Activated T-helper 1 cell treated with anti-CD3 and anti-CD28 coated beads, Interleukin-2, amount 50 U/mL, for 16 hours (primary cell): ENCODE measurements at regions not wholly inside any gene's neighbourhood (a gene's known extent, or its start where the extent isn't known, plus 50 kb on each side); places are given as distances from the start of the nearest gene placed in this dataset.
"Not testable (repeated sequence)": the region's sequence is repeated elsewhere in the genome, so short reads cannot be mapped to it uniquely, and the experiment has no call there.

Experiments
- DNase-seq, 2 donors: peaks; one replicate each; pipeline ENCODE4 v3.0.0-alpha.2; 2020; ENCODE audit warnings: low read depth in 1 of 2, low spot score in 1 of 2

DNA sequence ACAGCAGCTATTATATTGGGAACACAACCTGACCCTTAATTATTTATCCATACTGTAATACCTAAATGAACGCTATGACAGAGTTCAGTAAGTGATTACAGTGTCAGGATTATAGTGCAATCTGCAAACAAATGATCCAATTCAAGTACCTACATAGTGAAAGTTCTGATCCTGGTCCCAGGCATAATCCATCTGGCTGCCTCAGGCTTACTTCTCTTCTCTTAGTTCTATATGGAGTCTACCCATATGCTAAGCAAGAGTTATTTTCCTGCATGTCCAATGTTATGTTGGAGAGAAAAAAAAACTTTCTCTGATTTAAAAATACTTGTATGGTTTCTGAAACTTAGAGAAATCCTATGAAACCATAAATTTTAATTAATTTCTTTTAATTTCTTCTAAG, 1487.7 kb upstream of the SLC10A2 start:
- no peak for DNase-seq

DNA sequence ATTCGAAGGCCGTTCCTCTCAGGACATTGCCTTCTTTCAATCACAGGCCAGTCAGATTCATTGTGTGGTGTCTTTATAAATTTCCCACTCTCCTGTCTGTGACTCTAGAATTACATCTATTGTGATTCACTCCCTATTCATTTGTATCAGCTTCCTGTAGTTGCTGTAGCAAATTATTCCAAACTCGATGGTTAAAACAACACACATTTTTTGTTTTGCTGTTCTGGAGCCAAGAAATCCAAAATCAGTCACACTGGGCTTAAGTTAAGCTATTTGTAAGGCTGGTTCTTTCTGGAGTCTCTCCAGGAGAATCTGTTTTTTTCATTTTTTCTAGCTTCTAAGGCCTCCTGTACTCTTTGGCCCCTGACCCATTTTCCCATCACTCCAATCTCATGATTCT, 1487.0 kb upstream of the SLC10A2 start:
- DNase-seq, result no peak

DNA sequence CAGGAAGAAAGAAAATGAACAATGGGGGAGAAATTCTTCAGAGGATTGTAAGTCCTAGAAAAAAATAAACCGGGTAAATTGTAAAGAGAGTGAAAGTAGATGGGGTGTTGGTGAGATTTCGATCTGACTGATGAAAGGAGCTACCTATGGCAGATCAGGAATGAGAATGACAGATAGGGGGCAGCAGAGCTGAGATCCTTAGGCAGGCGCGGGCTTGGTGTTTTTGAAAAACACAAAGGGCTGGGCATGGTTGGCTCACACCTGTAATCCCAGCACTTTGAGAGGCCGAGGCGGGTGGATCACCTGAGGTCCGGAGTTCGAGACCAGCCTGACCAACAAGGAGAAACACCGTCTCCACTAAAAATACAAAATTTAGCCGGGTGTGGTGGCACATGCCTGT, 1468.6 kb upstream of the SLC10A2 start:
- no peak for DNase-seq

DNA sequence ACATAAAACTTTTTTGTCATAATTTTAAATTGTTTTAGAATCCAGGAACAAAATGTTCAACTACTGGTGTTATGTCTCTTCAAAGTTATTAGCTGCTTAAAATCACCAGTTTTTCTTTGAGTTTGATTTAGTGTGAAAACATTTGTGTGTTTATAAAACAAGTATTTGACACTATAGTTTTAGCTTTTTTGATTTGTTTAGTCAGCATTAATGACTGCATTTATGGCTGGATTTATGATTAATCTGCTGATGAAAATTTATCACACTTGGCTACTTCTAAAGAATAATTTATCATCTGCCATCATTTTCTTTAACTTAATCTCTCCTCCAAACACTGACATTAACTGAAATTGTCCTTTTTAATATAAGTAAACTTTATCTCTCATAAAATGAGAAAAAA, 1465.9 kb upstream of the SLC10A2 start:
- no peak for DNase-seq

DNA sequence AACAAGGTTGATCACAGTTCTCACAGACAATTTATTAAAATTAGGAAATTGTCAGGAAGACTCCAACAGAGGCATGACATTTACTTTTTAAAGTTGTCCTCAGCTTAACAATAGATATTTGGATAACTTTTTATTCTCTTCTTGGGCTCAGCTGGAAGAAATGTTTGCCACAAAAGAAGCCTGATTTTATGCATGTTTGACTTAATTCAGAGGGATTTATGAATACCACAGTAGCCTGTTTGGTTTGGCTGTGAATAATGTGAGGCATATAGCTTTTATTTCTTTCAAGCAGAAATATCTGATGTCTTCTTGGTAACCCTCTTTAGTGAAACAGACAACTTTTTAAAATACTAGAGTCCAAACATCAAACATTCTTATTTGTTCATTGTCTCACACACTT, 1464.5 kb upstream of the SLC10A2 start:
- DNase-seq, result no peak

DNA sequence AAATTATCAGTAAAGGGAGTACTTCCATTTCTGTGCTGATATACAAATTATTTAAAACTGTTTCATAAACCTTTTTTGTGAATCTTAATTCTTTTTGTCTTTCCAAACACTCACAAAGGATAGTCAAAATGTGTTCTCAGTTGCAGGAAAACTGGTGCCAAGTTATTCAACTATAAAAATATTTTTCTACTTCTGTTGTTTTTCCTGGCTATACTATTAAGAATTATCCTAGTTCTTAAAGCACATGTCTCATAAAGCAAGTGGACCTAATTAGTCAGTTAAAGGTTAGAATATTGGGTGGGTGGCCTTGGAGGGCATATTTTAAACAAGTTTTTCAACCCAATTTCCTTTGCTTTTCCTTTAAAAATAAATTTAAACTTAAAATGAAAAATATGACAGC, 1460.3 kb upstream of the SLC10A2 start:
- DNase-seq, result no peak

DNA sequence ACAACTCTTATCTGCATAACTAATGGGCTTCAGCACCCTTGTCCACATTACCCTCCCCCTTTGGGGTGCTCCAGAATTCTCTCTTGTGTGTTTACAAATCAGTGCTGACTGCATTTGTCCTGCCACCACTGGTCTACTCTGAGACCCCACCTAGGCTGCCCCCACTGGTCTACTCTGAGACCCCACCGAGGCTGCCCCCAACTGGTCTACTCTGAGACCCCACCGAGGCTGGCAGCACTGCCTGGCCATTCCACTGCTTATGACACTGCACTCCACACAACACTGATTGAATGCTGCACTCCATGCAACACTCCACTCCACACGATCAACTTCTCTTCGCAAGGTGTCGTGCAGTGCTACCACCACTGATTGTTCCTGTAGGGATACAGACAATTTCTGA, 1459.2 kb upstream of the SLC10A2 start:
- no peak for DNase-seq

DNA sequence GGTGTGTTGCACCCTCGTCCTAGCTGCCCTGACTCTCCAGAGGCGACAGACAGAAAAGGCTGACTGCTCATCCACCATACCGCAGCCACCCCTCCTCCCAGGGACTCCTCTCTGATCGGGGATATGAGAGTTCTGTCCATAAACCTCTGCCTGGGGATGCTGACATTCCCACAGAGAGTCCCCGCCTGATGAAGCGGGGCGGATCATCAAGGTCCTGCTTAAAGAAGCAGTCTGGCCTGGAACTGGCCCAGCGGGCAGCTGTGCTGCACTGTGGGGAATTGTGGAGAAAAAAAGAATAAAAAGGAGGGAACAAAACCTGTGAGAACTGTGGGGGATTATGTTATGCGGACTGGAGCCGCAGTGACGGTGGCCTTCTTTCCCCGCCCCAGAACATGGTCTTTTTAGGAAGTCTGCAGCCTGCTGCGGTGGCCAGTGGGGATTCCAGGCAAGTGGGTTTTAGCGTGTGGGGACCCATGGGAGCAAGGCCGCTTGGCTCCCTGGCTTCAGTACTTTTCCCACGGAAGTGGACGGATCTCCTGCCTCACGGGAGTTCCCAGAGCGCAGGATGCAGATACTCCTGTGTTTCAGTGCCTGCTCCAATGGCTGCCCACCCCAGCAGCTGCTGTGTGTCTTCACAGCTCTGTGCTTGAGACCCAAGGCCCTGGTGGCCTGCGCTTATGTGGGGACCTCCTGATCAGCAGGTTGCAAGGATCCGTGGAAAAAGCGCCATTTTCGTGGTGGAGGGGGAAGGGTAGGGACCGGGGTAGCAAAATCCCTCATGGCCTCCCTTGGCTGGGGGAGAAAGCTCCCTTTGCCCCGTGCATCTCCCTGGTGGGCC, 1456.2 kb upstream of the SLC10A2 start:
- no peak for DNase-seq

DNA sequence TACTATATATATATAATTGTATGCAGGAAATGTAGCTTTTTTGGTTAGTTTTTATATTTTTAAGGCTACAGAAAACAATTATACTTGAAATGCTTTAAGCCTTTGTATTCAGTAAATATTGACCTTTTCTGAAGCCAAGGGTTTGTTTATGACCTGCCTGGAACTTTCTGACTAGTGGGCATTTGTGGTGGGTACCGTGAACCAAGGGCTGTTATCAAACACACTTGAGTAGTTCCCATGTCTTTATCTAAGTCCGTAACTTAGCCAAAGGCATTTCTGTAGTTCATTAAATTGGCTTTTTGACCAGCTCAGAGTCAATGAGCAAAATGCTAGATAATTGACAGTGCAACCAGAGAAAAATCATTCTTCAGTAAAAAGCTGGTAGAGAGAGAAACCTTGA, 1444.2 kb upstream of the SLC10A2 start:
- no peak for DNase-seq

DNA sequence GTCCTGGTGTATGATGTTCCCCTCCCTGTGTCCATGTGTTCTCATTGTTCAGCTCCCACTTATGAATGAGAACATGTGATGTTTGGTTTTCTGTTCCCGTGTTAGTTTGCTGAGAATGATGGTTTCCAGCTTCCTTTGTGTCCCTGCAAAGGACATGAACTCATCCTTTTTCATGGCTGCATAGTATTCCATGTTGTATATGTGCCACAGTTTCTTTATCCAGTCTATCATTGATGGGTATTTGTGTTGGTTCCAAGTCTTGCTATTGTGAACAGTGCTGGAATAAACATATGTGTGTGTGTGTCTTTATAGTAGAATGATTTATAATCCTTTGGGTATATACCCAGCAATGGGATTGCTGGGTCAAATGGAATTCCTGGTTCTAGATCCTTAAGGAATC, 1427.3 kb upstream of the SLC10A2 start:
- not testable (repeated sequence) for DNase-seq

DNA sequence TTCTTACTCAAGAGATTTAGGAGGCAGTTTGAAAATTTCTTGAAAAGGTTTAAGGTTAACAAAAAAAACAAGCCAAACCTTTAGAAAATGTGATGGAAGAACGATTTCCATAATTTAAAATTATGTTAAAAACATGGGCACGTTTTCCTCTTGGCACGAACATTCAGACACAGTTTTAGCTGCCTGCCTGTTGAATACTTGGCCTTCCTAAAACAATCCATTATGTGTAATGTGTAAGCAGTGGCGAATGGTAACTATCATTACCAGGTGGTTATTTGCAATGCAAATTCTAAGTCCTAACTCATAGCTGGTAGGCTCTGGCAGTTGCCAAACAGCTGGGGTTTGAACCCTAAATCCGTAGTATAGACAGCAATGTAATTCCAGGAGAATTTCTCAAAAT, 1425.7 kb upstream of the SLC10A2 start:
- no peak for DNase-seq

DNA sequence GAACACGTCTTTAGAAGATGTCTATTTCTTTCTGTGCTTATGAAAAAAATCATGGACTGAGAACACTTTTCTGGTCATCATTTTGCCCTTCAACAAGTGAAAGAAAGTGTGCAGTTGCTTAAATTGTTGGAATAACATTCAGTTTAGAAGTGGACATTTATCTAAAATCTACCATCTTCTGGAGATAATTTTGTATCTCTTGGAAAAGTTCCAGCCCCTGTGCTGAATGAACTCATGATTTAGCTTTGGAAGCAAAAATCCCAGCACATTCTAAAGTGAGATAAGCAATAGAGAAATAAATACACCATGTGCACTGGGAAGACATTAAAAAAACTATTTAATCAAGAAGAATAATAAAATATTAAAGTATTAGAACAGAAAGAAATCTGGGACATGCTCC, 1420.8 kb upstream of the SLC10A2 start:
- no peak for DNase-seq

DNA sequence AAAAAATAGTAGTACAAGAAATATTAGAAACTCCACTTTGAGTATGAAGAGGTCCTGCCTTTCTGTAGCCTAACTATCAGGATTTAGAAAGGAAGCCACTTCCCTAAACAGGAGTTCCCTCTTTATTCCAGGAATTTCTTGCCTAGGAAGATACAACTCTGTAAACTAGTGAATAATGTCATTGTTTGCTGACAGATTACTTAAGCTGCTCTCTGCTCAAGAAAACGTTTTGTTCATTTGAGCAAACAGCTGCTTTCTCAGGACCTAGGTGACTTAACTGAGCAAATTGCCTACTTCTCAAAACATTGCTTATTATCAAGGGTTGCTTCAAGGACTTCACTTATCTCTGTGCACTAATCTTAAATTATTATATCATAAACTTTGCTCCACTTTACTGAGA, 1419.4 kb upstream of the SLC10A2 start:
- DNase-seq, result no peak

DNA sequence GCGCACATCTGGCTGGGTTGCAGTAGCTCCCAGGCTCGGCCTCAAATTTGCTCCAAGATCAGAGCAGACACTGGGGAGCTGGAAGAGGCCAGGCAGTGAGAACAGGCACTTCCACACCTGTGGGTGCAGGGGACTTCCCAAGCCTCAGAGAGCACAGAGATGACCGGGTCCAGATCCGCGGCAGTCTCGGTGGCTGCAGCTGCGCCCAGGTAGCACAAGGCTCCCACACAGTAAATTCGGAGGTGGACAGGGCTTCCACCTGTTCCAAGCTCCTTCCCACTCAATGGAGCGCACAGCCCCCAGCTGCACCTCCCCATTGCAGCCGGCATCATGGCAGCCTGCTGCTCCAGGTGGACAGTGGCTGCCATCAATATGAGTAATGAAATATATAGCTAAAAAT, 1417.4 kb upstream of the SLC10A2 start:
- DNase-seq, result no peak

DNA sequence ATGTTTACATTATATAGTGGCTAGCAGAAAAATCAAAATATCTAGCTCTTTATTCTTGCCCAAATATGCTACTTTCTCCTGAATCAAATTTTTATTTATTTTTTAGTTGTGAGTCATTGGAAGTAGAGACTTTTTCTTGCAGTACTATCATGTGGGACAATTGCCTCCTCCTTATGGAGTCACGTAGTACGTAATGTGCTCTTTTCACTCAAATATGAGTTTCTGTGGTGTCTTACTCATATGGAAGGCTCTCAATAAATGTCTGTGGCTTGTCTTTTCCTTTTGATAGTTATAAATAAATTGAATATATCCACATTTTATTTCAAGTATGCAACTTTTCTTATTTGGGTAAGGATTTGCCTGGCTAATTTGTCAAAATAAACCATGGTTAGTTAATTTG, 1411.0 kb upstream of the SLC10A2 start:
- DNase-seq, result no peak

DNA sequence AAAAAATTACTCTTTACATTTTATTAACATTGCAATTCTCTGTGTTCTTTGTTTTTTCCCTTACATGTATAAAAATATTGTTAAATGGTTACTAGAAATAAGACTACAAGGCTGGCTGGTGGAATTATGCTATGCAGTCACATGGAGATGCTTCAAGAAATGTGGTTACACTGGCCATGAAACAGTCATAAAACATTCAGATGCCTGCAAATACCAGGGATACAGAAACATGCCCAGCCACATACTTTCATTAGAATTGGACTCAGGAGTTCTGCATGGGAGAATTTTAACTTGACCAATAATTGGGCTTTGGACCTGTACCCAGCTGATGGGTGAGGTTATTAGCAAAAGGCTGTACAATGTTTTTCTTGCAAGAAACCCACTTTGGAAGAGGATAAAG, 1407.7 kb upstream of the SLC10A2 start:
- DNase-seq, result no peak

DNA sequence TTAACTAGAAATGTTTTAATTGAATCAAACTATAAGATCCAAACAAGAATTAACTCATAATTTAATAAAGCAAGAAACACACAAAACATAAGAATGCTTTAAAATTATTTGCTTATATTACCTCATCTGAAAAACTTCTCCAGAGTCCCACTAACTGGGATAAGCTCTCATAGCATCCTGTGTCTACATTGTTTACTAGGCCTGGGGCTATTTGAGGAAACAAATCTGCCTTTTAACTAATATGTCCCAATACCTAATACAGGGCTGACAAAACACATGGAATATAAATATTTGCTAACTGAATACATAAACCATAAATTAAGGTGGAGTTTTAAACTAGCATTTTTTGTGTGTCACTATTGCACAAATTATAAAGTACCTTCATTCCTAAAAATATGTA, 1399.8 kb upstream of the SLC10A2 start:
- no peak for DNase-seq

DNA sequence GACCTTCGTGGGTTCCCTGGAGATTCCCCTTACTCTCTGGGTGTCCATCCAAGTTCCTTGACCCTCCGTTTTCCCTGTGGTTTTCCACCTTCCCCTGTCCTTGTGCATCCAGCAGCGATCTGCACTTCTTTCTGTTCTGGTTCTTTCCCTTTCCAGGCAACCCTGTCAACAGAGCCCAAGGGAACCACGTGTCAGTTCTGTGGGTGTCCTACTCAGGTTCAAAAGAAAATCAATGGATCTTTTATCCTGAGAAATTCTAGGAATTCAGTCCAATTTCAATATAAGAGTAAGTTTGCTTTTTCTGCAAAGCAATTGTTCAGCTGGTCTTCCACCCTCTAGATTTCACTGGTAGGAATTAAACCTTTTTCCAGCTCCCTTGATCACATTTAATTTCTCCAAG, 1394.8 kb upstream of the SLC10A2 start:
- no peak for DNase-seq

DNA sequence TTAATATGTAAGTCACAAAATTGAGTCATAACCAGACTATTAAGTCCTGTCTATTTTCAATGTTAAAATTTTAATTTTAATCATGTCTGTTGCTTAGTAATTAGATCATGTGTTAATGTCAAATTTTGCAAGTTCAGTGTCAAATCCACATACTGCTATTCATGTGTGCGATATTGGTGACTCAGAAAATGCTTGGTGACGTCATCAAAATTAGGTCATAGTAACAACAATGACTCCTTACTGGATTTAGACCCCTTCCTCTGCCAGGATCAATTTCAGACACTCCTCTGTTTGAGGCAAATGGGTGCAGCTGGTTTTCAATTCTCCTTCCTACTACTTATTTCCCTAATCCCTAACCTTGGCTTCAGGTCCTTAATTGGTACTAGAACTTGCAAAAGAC, 1394.3 kb upstream of the SLC10A2 start:
- no peak for DNase-seq

DNA sequence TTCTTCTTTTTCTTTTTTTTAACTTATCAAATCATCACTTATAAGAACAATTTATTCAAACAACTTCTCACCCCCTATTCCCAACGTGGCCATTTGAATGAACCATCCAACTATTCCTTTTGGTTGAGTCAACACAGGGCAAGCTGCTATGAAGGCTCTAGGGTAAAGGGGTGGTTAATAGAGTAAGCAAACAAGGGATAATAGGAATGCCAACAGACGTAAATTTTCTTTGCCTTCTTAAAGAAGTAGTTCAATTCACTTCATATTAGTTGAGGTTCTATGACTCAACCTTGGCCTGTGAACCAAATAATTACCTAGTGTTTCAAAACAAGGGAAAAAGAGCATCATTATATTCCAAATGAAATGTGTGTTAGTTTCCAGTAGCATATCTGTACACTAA, 1383.8 kb upstream of the SLC10A2 start:
- no peak for DNase-seq

DNA sequence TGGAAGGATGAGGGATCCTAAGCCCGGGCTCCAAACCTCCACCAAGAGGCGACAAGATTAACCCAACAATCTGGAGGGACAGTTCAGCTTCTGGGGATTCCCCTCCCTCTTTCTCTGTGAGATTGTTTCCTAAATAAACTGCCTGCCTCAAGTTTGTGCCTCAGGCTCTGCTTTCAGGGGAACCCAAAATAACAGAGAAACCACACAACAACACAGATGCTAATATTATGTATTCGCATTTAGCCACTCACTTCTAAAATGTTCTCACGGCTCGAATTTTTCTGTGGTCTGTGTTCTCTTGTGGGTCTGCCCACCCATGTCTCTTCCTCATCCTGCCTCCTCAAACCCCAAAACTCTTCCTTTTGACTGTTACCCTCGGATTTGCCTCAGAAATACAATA, 1381.1 kb upstream of the SLC10A2 start:
- DNase-seq, result no peak

DNA sequence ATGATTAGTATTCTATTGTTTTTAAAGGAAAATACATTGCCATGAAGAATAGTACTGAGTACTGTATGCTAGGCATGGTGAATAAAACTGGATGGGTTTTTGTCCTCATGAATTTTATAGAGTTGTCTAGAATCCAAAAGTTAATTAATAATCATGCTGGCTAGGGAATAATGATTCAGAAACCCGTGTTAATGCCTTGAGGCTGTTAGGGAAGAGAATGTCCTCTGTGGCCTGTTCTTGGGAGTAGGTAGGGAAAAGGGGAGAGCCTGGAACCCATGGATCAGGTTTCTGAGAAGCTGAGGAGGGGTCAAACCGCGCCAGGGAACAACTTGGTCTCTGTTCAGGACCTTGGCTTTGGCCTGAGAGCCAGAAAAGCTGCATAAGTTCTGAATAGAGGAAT, 1376.3 kb upstream of the SLC10A2 start:
- no peak for DNase-seq

DNA sequence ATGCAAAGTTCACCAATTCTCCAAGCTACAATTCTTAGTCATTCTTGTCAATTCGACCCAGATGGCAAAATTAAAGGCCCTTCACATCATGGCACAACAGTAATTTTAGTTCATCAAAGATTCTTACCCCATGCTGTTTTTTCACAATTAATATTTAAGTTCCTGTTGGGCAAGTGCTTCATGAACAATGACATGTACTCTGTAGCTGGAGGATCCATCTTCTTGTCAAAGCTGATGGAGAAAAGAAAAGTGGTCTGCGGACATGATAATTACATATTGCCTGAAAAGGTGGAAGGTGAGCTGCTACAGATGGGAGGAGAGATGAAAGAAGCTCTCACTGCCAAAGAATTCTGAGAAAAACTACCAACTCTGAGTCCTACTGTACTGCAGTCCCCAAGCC, 1370.3 kb upstream of the SLC10A2 start:
- DNase-seq, result no peak

DNA sequence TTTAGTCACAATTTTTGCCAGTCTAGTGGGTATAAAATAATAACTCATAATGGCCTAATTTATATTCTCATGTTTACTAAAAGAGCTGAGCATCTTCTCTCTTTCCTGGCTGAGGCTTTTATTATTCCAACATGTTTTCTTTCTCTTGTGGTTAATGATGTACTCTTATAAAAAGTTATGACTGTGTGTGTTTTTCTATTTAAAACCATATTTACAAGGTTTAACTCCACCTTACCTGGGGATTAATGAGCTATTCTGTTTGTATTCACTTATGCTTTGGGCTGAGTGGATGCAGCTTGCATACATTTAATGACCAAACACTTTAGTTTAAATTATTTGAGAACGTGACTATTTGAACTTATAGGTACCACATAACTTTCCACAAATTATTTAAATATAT, 1365.7 kb upstream of the SLC10A2 start:
- no peak for DNase-seq
